IgD-negative memory B cell (primary cell): ENCODE measurements at regions not wholly inside any gene's neighbourhood (a gene's known extent, or its start where the extent isn't known, plus 50 kb on each side); places are given as distances from the start of the nearest gene placed in this dataset.

Source experiments
- H3K27ac Mint-ChIP-seq, 3 donors: one replicate each; pipeline ENCODE4 v1.8.0; 2020 to 2022; ENCODE audit warnings: mild to moderate bottlenecking in 3 of 3, mixed read lengths in 3 of 3, moderate library complexity in 1 of 3
- H3K27me3 Mint-ChIP-seq: one replicate; pipeline ENCODE4 v1.8.0; 2021; ENCODE audit warnings: mixed read lengths
- H3K36me3 Mint-ChIP-seq: one replicate; pipeline ENCODE4 v1.8.0; 2020; ENCODE audit warnings: mild to moderate bottlenecking, mixed read lengths
- H3K4me1 Mint-ChIP-seq, 3 donors: one replicate each; pipeline ENCODE4 v1.8.0; 2020 to 2022; ENCODE audit warnings: mixed read lengths in 3 of 3, mild to moderate bottlenecking in 1 of 3
- H3K4me3 Mint-ChIP-seq, 4 donors: one replicate each; pipeline ENCODE4 v1.8.0; 2020 to 2022; ENCODE audit warnings: mild to moderate bottlenecking in 4 of 4, mixed read lengths in 4 of 4, moderate library complexity in 3 of 4
- H3K9me3 Mint-ChIP-seq, 3 donors: one replicate each; pipeline ENCODE4 v1.8.0; 2020 to 2021; ENCODE audit warnings: mixed read lengths in 3 of 3, mild to moderate bottlenecking in 1 of 3

GRCh38 chr3:31016196-31016595 lies 121.7 kb upstream of the GADL1 start:
- Mint-ChIP-seq H3K4me1 (peaks cover 0 to 1% (median 0%) of the 10 kb centered on the region in 3 donors), H3K36me3 (no peaks in the 10 kb centered on the region), H3K9me3 (no peaks in the 10 kb centered on the region), H3K27me3 (no peaks in the 10 kb centered on the region), H3K4me3 (no peak overlapping the region), H3K27ac (no peak overlapping the region)

GRCh38 chr3:31022716-31023115 lies 128.3 kb upstream of the GADL1 start:
- H3K9me3 Mint-ChIP-seq, result no peaks in the 10 kb centered on the region
- H3K4me3 Mint-ChIP-seq, result no peak overlapping the region
- H3K36me3 Mint-ChIP-seq, result no peaks in the 10 kb centered on the region
- no peaks in the 10 kb centered on the region for H3K4me1 Mint-ChIP-seq
- H3K27me3 Mint-ChIP-seq, result no peaks in the 10 kb centered on the region
- H3K27ac Mint-ChIP-seq, result no peak overlapping the region

GRCh38 chr3:31025541-31025940 lies 131.1 kb upstream of the GADL1 start:
- Mint-ChIP-seq H3K27me3 (no peaks in the 10 kb centered on the region), H3K4me1 (no peaks in the 10 kb centered on the region), H3K9me3 (peaks cover 0 to 2% (median 0%) of the 10 kb centered on the region in 3 donors), H3K4me3 (no peak overlapping the region), H3K36me3 (no peaks in the 10 kb centered on the region), H3K27ac (no peak overlapping the region)

- H3K36me3 Mint-ChIP-seq, result no peaks in the 10 kb centered on the region
- peaks cover 0 to 2% (median 0%) of the 10 kb centered on the region in 3 donors for H3K9me3 Mint-ChIP-seq
- no peak overlapping the region for H3K27ac Mint-ChIP-seq
- no peaks in the 10 kb centered on the region for H3K4me1 Mint-ChIP-seq
- H3K27me3 Mint-ChIP-seq, result no peaks in the 10 kb centered on the region
- no peak overlapping the region for H3K4me3 Mint-ChIP-seq
Measured at GRCh38 chr3:31027191-31027761, 132.8 kb upstream of the GADL1 start.

- no peak overlapping the region for H3K27ac Mint-ChIP-seq
- no peak overlapping the region for H3K4me3 Mint-ChIP-seq
- H3K9me3 Mint-ChIP-seq, result peaks cover 0 to 2% (median 0%) of the 10 kb centered on the region in 3 donors
- H3K4me1 Mint-ChIP-seq, result no peaks in the 10 kb centered on the region
- H3K36me3 Mint-ChIP-seq, result no peaks in the 10 kb centered on the region
- no peaks in the 10 kb centered on the region for H3K27me3 Mint-ChIP-seq
Measured at GRCh38 chr3:31027914-31028313, 133.5 kb upstream of the GADL1 start.

- no peaks in the 10 kb centered on the region for H3K36me3 Mint-ChIP-seq
- H3K9me3 Mint-ChIP-seq, result peaks cover 0 to 2% (median 0%) of the 10 kb centered on the region in 3 donors
- H3K27ac Mint-ChIP-seq, result no peak overlapping the region
- H3K4me3 Mint-ChIP-seq, result no peak overlapping the region
- H3K27me3 Mint-ChIP-seq, result no peaks in the 10 kb centered on the region
- no peaks in the 10 kb centered on the region for H3K4me1 Mint-ChIP-seq
Measured at GRCh38 chr3:31028766-31029165, 134.3 kb upstream of the GADL1 start.

GRCh38 chr3:31029706-31030105 lies 135.2 kb upstream of the GADL1 start:
- H3K9me3 Mint-ChIP-seq, result peaks cover 0 to 2% (median 0%) of the 10 kb centered on the region in 3 donors
- H3K4me3 Mint-ChIP-seq, result no peak overlapping the region
- H3K27me3 Mint-ChIP-seq, result no peaks in the 10 kb centered on the region
- H3K27ac Mint-ChIP-seq, result no peak overlapping the region
- H3K4me1 Mint-ChIP-seq, result no peaks in the 10 kb centered on the region
- H3K36me3 Mint-ChIP-seq, result no peaks in the 10 kb centered on the region

- no peak overlapping the region for H3K27ac Mint-ChIP-seq
- H3K9me3 Mint-ChIP-seq, result no peaks in the 10 kb centered on the region
- peaks cover 5% of the 10 kb centered on the region for H3K27me3 Mint-ChIP-seq
- H3K4me3 Mint-ChIP-seq, result no peak overlapping the region
- H3K36me3 Mint-ChIP-seq, result no peaks in the 10 kb centered on the region
- no peaks in the 10 kb centered on the region for H3K4me1 Mint-ChIP-seq
Measured at GRCh38 chr3:31035681-31036080, 141.2 kb upstream of the GADL1 start.

- Mint-ChIP-seq H3K36me3 (peaks cover 2% of the 10 kb centered on the region), H3K27me3 (peaks cover 10% of the 10 kb centered on the region), H3K4me3 (no peak overlapping the region), H3K4me1 (no peaks in the 10 kb centered on the region), H3K9me3 (peaks cover 1 to 11% (median 3%) of the 10 kb centered on the region in 3 donors), H3K27ac (no peak overlapping the region)
Measured at GRCh38 chr3:31038086-31038739, 143.8 kb upstream of the GADL1 start.

- Mint-ChIP-seq H3K27me3 (peaks cover 10% of the 10 kb centered on the region), H3K9me3 (peaks cover 1 to 17% (median 5%) of the 10 kb centered on the region in 3 donors), H3K4me3 (no peak overlapping the region), H3K27ac (no peak overlapping the region), H3K36me3 (peaks cover 2% of the 10 kb centered on the region), H3K4me1 (no peaks in the 10 kb centered on the region)
Measured at GRCh38 chr3:31039145-31039544, 144.7 kb upstream of the GADL1 start.

- Mint-ChIP-seq H3K36me3 (peaks cover 2% of the 10 kb centered on the region), H3K27me3 (peaks cover 10% of the 10 kb centered on the region), H3K4me1 (no peaks in the 10 kb centered on the region), H3K9me3 (peaks cover 1 to 17% (median 5%) of the 10 kb centered on the region in 3 donors), H3K27ac (peak overlapping the region in 1 of 3 donors; percentile 20), H3K4me3 (no peak overlapping the region)
Measured at GRCh38 chr3:31041161-31041978, 146.9 kb upstream of the GADL1 start.

- Mint-ChIP-seq H3K27me3 (peaks cover 11% of the 10 kb centered on the region), H3K36me3 (peaks cover 2% of the 10 kb centered on the region), H3K4me1 (no peaks in the 10 kb centered on the region), H3K9me3 (peaks cover 1 to 17% (median 5%) of the 10 kb centered on the region in 3 donors), H3K4me3 (no peak overlapping the region), H3K27ac (no peak overlapping the region)
Measured at GRCh38 chr3:31043184-31043819, 148.8 kb upstream of the GADL1 start.

GRCh38 chr3:31047673-31048072 lies 153.2 kb upstream of the GADL1 start:
- no peak overlapping the region for H3K4me3 Mint-ChIP-seq
- H3K36me3 Mint-ChIP-seq, result no peaks in the 10 kb centered on the region

GRCh38 chr3:31048143-31048542 lies 153.7 kb upstream of the GADL1 start:
- H3K4me3 Mint-ChIP-seq, result no peak overlapping the region
- no peaks in the 10 kb centered on the region for H3K36me3 Mint-ChIP-seq
- no peak overlapping the region for H3K27ac Mint-ChIP-seq
- peaks cover 2 to 11% (median 4%) of the 10 kb centered on the region in 3 donors for H3K9me3 Mint-ChIP-seq
- peaks cover 7% of the 10 kb centered on the region for H3K27me3 Mint-ChIP-seq
- H3K4me1 Mint-ChIP-seq, result no peaks in the 10 kb centered on the region

More at GRCh38 chr3:31047673-31048072, 153.2 kb upstream of the GADL1 start:
- Mint-ChIP-seq H3K9me3 (peaks cover 2 to 15% (median 4%) of the 10 kb centered on the region in 3 donors), H3K27ac (no peak overlapping the region), H3K27me3 (peaks cover 10% of the 10 kb centered on the region), H3K4me1 (no peaks in the 10 kb centered on the region)

GRCh38 chr3:31050296-31050695 lies 155.8 kb upstream of the GADL1 start:
- peaks cover 0 to 3% (median 0%) of the 10 kb centered on the region in 3 donors for H3K4me1 Mint-ChIP-seq
- no peak overlapping the region for H3K27ac Mint-ChIP-seq
- no peaks in the 10 kb centered on the region for H3K36me3 Mint-ChIP-seq

More at GRCh38 chr3:31050296-31050695, 155.8 kb upstream of the GADL1 start:
- Mint-ChIP-seq H3K9me3 (peaks cover 2 to 4% (median 2%) of the 10 kb centered on the region in 3 donors), H3K27me3 (peaks cover 7% of the 10 kb centered on the region), H3K4me3 (no peak overlapping the region)
